Epithelial cell of prostate (primary cell): ENCODE measurements at regions not wholly inside any gene's neighbourhood (a gene's known extent, or its start where the extent isn't known, plus 50 kb on each side); places are given as distances from the start of the nearest gene placed in this dataset.

Experiments
- DNase-seq: peaks from one replicate; pipeline ENCODE4 v3.0.0-alpha.2; 2011; ENCODE audit warnings: low read depth, low spot score
- H3K27ac ChIP-seq: fragments of 450-650 bp; 2 replicates; pipeline ENCODE4 v1.5.1; 2017; ENCODE audit warnings: mild to moderate bottlenecking

- H3K27ac ChIP-seq = no peak overlapping the region
- DNase-seq = no peak
Observed at GRCh38 chr17:6938637-6939036, 57.2 kb upstream of the ALOX12 start.

GRCh38 chr17:6940186-6940649 is 55.6 kb upstream of the ALOX12 start:
- DNase-seq = no peak
- no peak overlapping the region for H3K27ac ChIP-seq

- H3K27ac ChIP-seq = no peak overlapping the region
- no peak for DNase-seq
Observed at GRCh38 chr17:6941989-6942388, 53.9 kb upstream of the ALOX12 start.

GRCh38 chr17:6943406-6943805 is 52.4 kb upstream of the ALOX12 start:
- no peak for DNase-seq
- H3K27ac ChIP-seq = no peak overlapping the region
